GM18868 (cell line): ENCODE measurements at regions not wholly inside any gene's neighbourhood (a gene's known extent, or its start where the extent isn't known, plus 50 kb on each side); places are given as distances from the start of the nearest gene placed in this dataset.

Source experiments
- ATAC-seq: cut with Tn5 transposase; IDR thresholded peaks from one replicate; pipeline ENCODE4 v1.9.1; 2021; ENCODE audit warnings: mild to moderate bottlenecking, moderate library complexity; ENCODE audit not compliant: unreplicated experiment

GRCh38 chr15:97718509-97718908 is 242.0 kb upstream of the ARRDC4 start:
- ATAC-seq: no peak

DNA sequence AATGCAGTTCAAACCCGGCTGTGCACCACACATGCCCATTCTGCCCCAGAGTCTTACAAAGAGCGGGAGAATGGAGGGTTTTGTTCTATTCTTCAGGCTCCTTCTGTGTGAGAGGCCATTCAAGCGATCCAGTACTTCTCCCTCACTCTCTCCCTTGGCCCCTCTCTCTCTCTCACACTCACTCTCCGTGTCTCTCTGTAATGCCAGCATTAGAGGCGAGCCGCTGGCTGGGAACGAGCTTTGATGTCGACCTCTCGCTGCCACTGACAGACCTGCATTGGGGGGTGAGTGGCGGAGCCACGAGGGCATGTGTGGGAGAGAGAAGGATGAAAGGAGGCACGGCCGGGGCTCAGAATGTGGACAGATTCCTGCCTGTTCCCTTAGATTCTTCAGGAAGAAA is 231.7 kb upstream of the ARRDC4 start:
- ATAC-seq: no peak

DNA sequence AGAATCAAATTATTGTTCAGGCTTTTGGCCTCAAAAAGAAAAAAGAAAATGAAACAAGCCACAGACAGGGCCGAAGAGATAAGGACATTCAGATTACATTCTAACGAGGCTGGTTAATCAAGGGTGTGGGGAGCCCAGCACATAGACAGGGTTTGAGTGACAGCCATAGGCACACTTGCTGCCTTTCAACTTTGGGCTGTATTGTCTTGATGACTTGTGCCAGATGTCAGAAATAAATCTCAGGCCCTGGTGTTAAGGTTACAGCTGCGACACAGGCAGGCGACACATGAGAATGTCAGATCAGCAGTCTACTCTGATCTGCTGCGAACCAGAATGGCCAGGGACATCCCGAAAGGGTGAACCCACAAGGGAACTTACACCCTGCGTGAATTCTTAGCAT is 231.2 kb upstream of the ARRDC4 start:
- ATAC-seq: no peak

GRCh38 chr15:97730315-97730714 is 230.2 kb upstream of the ARRDC4 start:
- no peak for ATAC-seq

GRCh38 chr15:97731859-97732258 is 228.6 kb upstream of the ARRDC4 start:
- ATAC-seq: no peak

DNA sequence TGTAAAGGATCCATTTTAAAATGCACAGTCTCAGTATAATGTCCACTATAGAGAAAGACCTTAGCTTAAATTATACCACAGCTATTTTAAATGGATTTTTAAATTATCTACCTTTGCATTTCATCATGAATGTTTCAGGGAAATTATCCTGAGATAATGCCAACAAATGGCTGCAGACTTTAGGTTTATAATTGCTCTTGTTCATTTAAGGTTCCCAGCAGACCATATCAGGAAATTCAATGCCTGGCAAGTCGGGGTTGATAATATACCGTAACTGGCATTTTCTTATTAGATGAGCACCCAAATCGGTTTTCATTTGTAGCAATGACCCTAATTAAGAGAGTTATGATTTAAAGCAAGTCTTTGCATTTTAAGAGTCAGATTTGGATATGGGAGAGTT is 227.1 kb upstream of the ARRDC4 start:
- no peak for ATAC-seq

DNA sequence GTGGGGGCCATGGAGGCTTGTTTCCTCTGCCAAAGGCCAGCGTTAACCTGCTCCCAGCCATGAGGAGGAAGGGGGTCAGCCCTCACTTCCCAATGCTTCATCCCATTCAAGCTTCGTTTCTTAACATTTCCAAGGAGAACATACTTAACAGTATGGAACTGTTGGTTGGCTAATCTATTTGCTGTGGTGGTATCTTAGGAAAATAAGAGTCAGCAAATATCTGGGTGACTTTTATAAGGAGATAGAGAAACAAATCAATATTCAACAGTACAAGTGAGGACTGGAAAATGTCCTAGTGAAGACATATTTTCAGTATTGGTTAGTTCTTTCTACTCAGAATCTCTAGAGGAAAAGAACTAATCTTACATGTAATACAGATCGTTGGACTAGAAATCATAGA is 223.8 kb upstream of the ARRDC4 start:
- ATAC-seq: no peak

- ATAC-seq: peak; percentile 99
Measured at GRCh38 chr15:97745481-97746071, 214.9 kb upstream of the ARRDC4 start.

DNA sequence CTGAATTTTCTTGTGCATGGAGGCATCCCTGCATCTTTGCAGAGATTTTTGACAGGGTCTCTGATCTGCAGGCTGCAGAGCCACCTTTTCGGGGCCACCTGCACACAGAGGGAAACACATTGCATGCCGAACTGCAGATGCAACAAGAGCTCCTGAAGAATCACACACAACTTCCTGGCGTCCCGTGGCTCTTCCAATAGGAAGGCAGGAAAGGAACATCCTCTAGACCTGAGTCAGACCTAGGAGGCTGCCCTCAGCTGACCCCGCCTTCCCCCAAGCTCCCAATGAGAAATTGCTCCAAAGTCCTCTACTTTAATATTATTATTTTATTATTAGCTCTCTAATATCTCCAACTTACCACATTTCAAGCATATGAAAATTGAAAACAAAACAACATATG is 213.2 kb upstream of the ARRDC4 start:
- ATAC-seq: no peak

DNA sequence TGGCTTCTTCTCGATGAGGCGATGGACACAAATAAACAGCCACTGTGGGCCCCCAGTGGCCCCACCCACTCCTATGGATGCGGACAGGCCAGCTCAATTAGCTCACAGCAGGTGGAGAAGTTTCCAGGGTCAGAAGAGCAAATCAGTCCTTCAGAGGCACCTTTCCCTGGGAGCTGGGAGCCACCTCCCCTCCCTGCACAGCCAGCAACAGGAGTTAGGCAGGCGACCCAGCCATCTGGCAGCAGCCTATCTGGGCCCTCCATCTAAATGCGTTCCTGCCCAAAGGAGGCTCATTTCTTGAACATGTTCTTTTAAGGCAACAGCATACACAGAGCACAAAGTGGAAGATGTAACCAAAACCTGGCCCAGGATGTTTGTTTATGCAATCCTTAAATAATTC is 211.9 kb upstream of the ARRDC4 start:
- no peak for ATAC-seq

DNA sequence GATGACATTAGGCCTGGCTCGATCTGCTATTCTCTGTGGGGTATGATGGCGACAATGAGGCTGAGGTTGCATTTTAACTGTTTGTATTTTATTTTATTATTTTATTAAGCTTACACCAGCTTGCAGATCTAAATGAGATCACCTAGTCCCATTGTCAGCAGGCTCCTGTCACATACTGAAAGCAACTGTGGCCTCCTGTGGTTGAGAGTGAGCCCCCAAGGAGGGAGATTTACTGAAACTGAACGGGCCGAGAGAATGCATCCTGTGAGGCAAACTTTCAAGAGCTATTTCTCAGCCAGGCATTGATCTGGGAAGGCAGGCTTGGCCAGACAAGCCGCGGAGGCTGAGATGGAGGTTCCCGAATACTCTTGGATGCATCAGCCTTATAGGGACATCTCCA is 210.4 kb upstream of the ARRDC4 start:
- ATAC-seq: no peak

GRCh38 chr15:97755726-97756125 is 204.8 kb upstream of the ARRDC4 start:
- ATAC-seq: no peak

- no peak for ATAC-seq
Measured at GRCh38 chr15:97759363-97759762, 201.1 kb upstream of the ARRDC4 start.

DNA sequence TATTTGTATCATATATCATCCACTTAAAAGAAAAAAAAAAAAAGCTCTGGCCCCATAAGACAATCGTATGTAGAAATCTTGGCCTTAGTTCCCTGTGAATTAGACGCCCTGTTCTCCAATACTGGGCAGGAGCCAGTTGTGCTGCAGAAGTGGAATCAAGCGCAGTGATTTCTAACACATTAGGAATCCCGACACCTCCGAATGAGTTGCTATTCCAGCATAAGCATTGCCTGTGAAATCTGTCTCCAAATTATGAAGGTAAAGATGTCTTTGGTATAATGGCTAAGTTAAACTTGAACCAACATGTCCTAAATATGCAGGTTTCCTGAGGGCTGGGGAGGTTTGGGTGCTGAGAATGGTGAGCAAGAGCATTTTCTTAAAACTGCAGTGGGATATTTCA is 199.4 kb upstream of the ARRDC4 start:
- ATAC-seq: no peak

- ATAC-seq: no peak
Measured at GRCh38 chr15:97783240-97783639, 177.3 kb upstream of the ARRDC4 start.

DNA sequence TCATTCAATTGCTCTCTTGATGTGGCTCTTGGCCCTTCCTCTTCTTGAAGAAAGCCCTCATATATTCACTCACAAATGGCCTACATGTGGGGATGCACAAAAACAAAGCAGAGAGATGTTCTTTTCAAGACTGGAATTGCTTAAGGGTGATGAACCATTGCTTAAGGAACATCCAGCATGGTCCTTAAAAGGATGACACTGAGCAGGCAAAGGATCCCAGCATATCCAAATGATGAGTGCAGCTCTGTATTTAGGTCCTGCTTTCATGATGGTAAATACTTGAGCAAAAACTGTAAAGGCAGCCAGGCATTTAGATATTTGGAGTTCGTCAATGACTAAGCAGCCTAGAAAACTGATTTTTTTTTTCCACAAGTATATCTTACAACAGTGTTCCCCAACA is 173.8 kb upstream of the ARRDC4 start:
- ATAC-seq: no peak

DNA sequence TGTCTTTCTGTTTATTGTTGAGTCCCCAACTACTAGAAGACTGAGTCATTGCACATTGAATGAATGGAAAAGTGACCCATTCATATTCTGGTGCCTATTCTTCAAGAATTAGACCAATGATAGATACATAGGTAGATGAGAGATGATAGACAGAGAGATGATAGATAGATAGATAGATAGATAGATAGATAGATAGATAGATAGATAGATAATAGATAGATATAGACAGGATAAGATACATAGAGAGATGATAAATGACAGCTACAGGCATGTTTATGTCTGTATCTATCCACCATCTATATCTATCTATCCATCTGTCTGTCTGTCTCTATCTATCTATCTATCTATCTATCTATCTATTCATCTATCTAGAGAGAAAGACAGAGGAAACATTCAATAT is 170.3 kb upstream of the ARRDC4 start:
- ATAC-seq: no peak

GRCh38 chr15:97791824-97792792 is 168.4 kb upstream of the ARRDC4 start:
- no peak for ATAC-seq

DNA sequence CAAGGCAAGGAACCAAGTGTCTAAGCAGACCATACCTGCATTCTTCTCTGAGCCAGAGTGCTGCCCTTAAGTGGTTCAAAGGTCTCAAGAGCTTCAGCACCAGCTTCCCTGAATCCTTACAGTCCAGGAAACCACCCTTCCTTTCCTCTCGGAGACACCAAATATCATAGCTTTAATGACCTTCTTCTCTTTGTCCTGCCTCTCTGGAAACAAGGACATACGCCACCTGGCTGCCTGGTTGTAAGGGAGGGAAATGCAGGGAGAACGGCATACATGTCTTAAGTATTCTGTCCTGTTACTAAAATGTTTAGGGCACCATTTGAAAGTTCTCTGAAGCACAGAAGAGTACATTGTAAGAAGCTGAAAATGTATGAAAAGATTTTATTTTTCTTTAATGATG is 155.6 kb upstream of the ARRDC4 start:
- ATAC-seq: no peak

DNA sequence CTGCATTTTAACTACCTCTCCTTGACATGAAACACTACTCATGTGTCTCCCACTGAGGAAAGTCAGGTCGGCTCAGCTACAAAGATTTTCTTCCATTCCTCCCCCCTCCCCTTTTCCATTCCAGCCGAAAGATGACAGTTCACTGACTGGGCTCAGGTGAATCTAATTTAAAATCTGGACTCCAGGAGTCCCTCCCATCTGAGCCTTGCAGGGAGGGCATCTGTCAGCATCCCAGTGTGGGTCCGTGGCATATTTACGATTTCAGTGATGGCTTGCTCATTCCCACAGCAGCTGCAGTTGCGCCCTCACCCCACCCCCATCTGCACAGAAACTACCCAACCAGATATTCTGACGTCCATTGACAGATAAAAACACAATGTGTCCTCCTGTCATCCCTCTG is 153.7 kb upstream of the ARRDC4 start:
- no peak for ATAC-seq

DNA sequence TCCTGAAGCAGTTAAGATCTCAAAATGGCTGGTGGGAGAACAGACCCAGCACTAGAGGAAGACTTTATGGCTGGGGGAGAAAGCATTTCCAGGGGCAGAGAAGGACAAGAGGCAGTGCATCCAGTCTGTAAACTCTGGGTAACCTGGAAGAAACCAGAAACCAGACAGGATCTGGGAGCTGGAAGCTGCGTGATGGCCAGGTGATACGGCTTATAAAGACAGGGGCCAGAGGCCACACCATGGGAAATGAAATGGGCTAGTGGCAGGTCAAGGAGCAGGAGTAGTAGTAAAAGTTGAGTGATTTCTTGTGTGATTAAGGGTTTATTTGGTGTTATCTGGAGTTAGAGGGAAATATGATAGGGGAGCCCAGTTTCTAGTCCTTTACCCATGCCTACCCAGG is 144.7 kb upstream of the ARRDC4 start:
- no peak for ATAC-seq

GRCh38 chr15:97817276-97817890 is 143.1 kb upstream of the ARRDC4 start:
- ATAC-seq: no peak
